HFFc6 (cell line): ENCODE measurements at regions not wholly inside any gene's neighbourhood (a gene's known extent, or its start where the extent isn't known, plus 50 kb on each side); places are given as distances from the start of the nearest gene placed in this dataset.

ENCODE experiments used
- DNase-seq: peaks from one replicate; pipeline ENCODE4 v3.0.0-alpha.2; 2018
- H3K27ac Mint-ChIP-seq: 2 replicates; pipeline ENCODE4 v1.8.0; 2020; ENCODE audit warnings: mild to moderate bottlenecking, mixed read lengths
- H3K27me3 Mint-ChIP-seq: 2 replicates; pipeline ENCODE4 v1.8.0; 2021; ENCODE audit warnings: mild to moderate bottlenecking, moderate library complexity, mixed read lengths; ENCODE audit not compliant: insufficient read depth
- H3K36me3 Mint-ChIP-seq: 2 replicates; pipeline ENCODE4 v1.8.0; 2021; ENCODE audit warnings: low read depth, mixed read lengths
- H3K4me1 Mint-ChIP-seq: 2 replicates; pipeline ENCODE4 v1.8.0; 2020; ENCODE audit warnings: low read depth, mixed read lengths
- H3K4me3 Mint-ChIP-seq: 2 replicates; pipeline ENCODE4 v1.8.0; 2020; ENCODE audit warnings: mild to moderate bottlenecking, moderate library complexity, mixed read lengths
- H3K9me3 Mint-ChIP-seq: 2 replicates; pipeline ENCODE4 v1.8.0; 2020; ENCODE audit warnings: mild to moderate bottlenecking, mixed read lengths
- TF ChIP-seq, protein P1 (sequence below): fragments of 200-600 bp; sonication (generic); IDR thresholded peaks from 2 replicates; pipeline ENCODE4 v1.5.0; 2021; ENCODE audit warnings: antibody characterized with exemption, mild to moderate bottlenecking

DNA sequence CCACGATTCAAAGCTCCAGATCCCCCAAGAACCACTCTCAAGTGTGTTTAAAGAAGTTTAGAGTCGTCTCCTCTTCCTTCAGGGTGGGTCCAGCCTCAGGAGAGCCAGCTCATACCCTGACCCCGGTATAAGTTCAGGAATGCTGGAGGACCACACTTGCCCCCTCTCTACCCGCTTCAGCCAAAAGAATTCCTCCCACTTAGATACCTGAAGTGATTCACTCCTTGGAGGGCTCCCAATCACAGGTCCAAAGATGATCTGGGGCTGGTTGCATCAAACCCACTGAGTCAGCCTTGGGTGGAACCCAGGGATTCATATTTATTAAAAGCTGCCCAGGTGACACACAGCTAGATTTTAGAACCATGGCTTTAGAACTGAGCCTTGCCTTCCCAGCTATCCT, 133.5 kb upstream of the PARP11 start:
- H3K36me3 Mint-ChIP-seq: no peaks in the 10 kb centered on the region
- H3K4me1 Mint-ChIP-seq: no peaks in the 10 kb centered on the region
- no peak overlapping the region for H3K4me3 Mint-ChIP-seq
- no peaks in the 10 kb centered on the region for H3K9me3 Mint-ChIP-seq
- H3K27me3 Mint-ChIP-seq: peaks cover 13% of the 10 kb centered on the region
- TF ChIP-seq, protein P1, sequence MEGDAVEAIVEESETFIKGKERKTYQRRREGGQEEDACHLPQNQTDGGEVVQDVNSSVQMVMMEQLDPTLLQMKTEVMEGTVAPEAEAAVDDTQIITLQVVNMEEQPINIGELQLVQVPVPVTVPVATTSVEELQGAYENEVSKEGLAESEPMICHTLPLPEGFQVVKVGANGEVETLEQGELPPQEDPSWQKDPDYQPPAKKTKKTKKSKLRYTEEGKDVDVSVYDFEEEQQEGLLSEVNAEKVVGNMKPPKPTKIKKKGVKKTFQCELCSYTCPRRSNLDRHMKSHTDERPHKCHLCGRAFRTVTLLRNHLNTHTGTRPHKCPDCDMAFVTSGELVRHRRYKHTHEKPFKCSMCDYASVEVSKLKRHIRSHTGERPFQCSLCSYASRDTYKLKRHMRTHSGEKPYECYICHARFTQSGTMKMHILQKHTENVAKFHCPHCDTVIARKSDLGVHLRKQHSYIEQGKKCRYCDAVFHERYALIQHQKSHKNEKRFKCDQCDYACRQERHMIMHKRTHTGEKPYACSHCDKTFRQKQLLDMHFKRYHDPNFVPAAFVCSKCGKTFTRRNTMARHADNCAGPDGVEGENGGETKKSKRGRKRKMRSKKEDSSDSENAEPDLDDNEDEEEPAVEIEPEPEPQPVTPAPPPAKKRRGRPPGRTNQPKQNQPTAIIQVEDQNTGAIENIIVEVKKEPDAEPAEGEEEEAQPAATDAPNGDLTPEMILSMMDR: no peak
- H3K27ac Mint-ChIP-seq: no peak overlapping the region
- DNase-seq: no peak

DNA sequence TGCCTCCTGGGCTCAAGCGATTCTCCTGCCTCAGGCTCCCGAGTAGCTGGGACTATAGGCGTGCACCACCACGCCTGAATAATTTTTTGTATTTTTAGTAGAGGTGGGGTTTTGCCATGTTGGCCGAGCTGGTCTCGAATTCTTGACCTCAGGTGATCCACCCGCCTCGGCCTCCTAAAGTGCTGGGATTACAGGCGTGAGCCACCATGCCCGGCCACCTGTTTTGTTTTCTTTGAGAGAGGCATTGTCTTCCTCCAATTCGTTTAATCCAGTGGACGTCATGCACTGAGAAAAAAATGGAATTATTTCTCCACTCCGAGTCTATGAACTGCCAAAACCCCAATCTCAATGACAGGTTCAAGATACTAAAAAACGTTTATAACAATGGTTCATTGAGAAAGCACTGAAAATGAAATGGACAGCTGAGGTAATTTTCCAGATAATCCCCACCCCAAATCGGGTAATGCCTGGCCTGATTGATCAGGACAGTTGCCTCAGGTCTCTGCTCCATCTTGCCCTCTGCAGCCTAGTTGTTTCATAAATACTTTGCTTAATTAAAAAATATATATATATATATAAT, 132.7 kb upstream of the PARP11 start:
- peaks cover 7% of the 10 kb centered on the region for H3K27me3 Mint-ChIP-seq
- DNase-seq: no peak
- H3K9me3 Mint-ChIP-seq: no peaks in the 10 kb centered on the region
- no peaks in the 10 kb centered on the region for H3K4me1 Mint-ChIP-seq
- TF ChIP-seq, protein P1: no peak
- no peak overlapping the region for H3K4me3 Mint-ChIP-seq
- H3K27ac Mint-ChIP-seq: no peak overlapping the region
- H3K36me3 Mint-ChIP-seq: no peaks in the 10 kb centered on the region

DNA sequence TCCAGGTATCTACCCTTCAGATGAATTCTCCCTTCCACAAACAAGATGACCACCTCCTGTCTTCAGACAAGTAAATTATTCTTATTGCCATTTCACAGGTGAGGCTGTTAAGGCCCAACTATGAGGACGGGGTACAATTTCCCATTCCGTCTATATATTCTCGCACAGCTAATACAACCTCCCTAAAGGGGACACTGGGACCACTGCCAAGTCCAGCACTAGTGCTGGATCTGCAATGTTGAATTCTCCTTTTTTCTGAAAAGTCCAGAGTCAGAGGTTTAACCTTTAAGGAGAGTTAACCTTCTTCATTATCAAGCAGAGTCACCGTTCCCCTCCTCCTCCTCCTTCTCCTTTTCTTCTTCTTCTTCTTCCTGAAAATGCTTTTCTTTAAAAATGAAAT, 130.4 kb upstream of the PARP11 start:
- no peaks in the 10 kb centered on the region for H3K4me1 Mint-ChIP-seq
- no peak for DNase-seq
- no peak overlapping the region for H3K27ac Mint-ChIP-seq
- peaks cover 3% of the 10 kb centered on the region for H3K27me3 Mint-ChIP-seq
- TF ChIP-seq, protein P1: no peak
- no peaks in the 10 kb centered on the region for H3K36me3 Mint-ChIP-seq
- no peaks in the 10 kb centered on the region for H3K9me3 Mint-ChIP-seq
- no peak overlapping the region for H3K4me3 Mint-ChIP-seq

DNA sequence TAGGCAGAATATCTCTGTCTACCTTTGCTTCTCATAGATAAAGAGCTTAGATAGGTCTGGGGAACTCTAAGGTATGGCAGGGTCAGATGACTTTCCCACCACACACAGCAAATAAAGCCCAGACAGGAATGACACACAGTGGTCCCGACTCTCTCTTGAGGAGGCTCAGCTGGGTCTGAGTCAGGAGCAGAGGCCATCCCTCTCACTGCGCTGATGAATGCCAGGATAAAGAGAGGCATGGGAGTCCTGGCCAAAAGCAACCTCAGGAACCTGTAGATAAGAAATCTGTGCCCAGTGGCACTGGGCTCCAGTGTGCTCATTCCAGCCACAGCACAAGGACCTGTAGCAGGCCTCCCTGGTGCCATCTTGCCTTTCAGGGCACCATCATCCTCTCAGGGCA, 129.4 kb upstream of the PARP11 start:
- DNase-seq: no peak
- H3K9me3 Mint-ChIP-seq: no peaks in the 10 kb centered on the region
- H3K27ac Mint-ChIP-seq: no peak overlapping the region
- H3K36me3 Mint-ChIP-seq: no peaks in the 10 kb centered on the region
- no peak overlapping the region for H3K4me3 Mint-ChIP-seq
- H3K27me3 Mint-ChIP-seq: peaks cover 2% of the 10 kb centered on the region
- TF ChIP-seq, protein P1: no peak
- H3K4me1 Mint-ChIP-seq: no peaks in the 10 kb centered on the region

DNA sequence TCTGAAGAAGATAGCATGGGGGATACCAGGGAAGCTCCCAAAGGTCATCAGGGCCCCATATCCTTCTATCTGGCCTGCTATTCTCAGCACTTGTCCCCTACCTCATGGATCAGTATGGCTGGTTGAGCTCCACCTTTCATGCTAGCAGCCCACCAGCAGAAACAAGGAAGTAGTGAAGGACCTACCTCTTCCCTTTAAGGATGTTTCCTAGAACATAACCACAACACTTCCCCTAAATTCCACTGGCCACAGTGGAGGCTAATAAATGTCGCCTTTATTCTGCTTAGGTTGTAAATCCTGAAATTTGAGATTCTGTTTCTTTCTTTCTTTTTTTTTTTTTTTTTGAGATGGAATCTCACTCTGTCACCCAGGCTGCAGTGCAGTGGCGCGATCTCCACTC, 128.6 kb upstream of the PARP11 start:
- DNase-seq: no peak
- H3K36me3 Mint-ChIP-seq: no peaks in the 10 kb centered on the region
- peaks cover 2% of the 10 kb centered on the region for H3K27me3 Mint-ChIP-seq
- H3K27ac Mint-ChIP-seq: no peak overlapping the region
- H3K4me1 Mint-ChIP-seq: no peaks in the 10 kb centered on the region
- no peaks in the 10 kb centered on the region for H3K9me3 Mint-ChIP-seq
- H3K4me3 Mint-ChIP-seq: no peak overlapping the region
- TF ChIP-seq, protein P1: no peak

DNA sequence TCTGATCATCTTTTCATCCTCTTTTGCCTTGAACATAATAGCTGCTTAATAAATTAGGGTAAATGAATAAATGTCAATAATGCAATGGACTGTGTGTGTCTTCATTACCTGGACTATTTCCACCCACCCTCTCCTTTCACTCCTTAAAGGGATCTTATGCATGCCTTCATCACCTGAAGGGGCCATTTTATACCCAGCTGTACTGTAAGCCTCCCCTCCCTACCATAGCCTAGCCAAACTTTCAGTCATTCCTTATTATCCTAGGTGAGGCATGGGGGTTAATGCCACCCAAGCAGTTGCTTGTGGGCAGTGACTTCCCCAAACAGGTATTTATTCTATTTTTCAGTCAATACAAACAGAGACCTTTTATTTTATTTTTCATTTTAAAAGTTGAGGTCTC, 127.8 kb upstream of the PARP11 start:
- TF ChIP-seq, protein P1: no peak
- Mint-ChIP-seq H3K4me1 (no peaks in the 10 kb centered on the region), H3K36me3 (no peaks in the 10 kb centered on the region), H3K27ac (no peak overlapping the region), H3K9me3 (no peaks in the 10 kb centered on the region), H3K27me3 (peaks cover 2% of the 10 kb centered on the region), H3K4me3 (no peak overlapping the region)
- DNase-seq: no peak
